IMR-90 (cell line): ENCODE measurements at regions not wholly inside any gene's neighbourhood (a gene's known extent, or its start where the extent isn't known, plus 50 kb on each side); places are given as distances from the start of the nearest gene placed in this dataset.

Experiments
- ATAC-seq: fragments of 200-7000 bp; cut with Tn5 transposase; 2 replicates; pipeline ENCODE4 v1.9.1; 2020; ENCODE audit warnings: low read depth, mild to moderate bottlenecking, moderate library complexity
- BruUV-seq: library from RNA; stranded (reverse); fragments of 400-500 nt; replicated peaks from 2 replicates; lab custom pipeline; 2021; lab: Mats Ljungman, UMichigan
- CTCF ChIA-PET: fragments of 300-600 bp; formaldehyde crosslinking; extraction: SDS; loops from one replicate; lab custom pipeline; 2021; ENCODE audit warnings: antibody characterized with exemption; lab: Yijun Ruan, JAX
- POLR2A ChIA-PET: fragments of 300-600 bp; sonication (Branson Sonifier 250); formaldehyde crosslinking; loops from one replicate; lab custom pipeline; 2022; ENCODE audit warnings: antibody characterized with exemption; ENCODE audit not compliant: unreplicated experiment; lab: Charles Lee
- DNase-seq: peaks from one replicate; pipeline ENCODE4 v3.0.0; 2013
- H2AFZ ChIP-seq: replicated peaks from 2 replicates; pipeline ENCODE3; 2013; ENCODE audit warnings: low read length, mild to moderate bottlenecking; ENCODE audit not compliant: poor library complexity
- H2AK5ac ChIP-seq: 2 replicates; pipeline ENCODE4 v1.6.1; 2013; ENCODE audit warnings: low read depth, low read length, inconsistent platforms
- H2AK9ac ChIP-seq: replicated peaks from 2 replicates; pipeline ENCODE3; 2013; ENCODE audit warnings: mild to moderate bottlenecking, low read depth, low read length, moderate library complexity; ENCODE audit not compliant: poor library complexity
- H2BK120ac ChIP-seq: 2 replicates; pipeline ENCODE4 v1.6.1; 2013; ENCODE audit warnings: low read depth, low read length, inconsistent platforms
- H2BK15ac ChIP-seq: 3 replicates; pipeline ENCODE4 v1.6.1; 2013; ENCODE audit warnings: low read depth, low read length, inconsistent platforms
- H2BK20ac ChIP-seq: 2 replicates; pipeline ENCODE4 v1.6.1; 2013; ENCODE audit warnings: low read depth, mild to moderate bottlenecking, inconsistent platforms, low read length, moderate library complexity
- H2BK5ac ChIP-seq: 2 replicates; pipeline ENCODE4 v1.6.1; 2013; ENCODE audit warnings: mild to moderate bottlenecking, low read depth, low read length, inconsistent platforms; ENCODE audit not compliant: poor library complexity, severe bottlenecking
- H3K14ac ChIP-seq: replicated peaks from 2 replicates; pipeline ENCODE4 v1.6.1; 2013; ENCODE audit warnings: low read depth, low read length, inconsistent platforms
- H3K18ac ChIP-seq: 2 replicates; pipeline ENCODE4 v1.6.1; 2013; ENCODE audit warnings: low read depth, low read length, control low read depth
- H3K23ac ChIP-seq: 2 replicates; pipeline ENCODE4 v1.6.1; 2013; ENCODE audit warnings: low read depth, low read length, inconsistent platforms
- H3K27ac ChIP-seq: 2 replicates; pipeline ENCODE4 v1.5.1; 2013; ENCODE audit warnings: mild to moderate bottlenecking, control low read depth, low read length; ENCODE audit not compliant: insufficient read depth
- H3K27me3 ChIP-seq: 2 replicates; pipeline ENCODE4 v1.6.1; 2013; ENCODE audit warnings: low read length; ENCODE audit not compliant: control insufficient read depth, insufficient read depth
- H3K36me3 ChIP-seq: 2 replicates; pipeline ENCODE4 v1.6.1; 2013; ENCODE audit warnings: low read length, mixed read lengths; ENCODE audit not compliant: control insufficient read depth, insufficient read depth
- H3K4ac ChIP-seq: 2 replicates; pipeline ENCODE4 v1.6.1; 2013; ENCODE audit warnings: low read depth, low read length, inconsistent platforms
- H3K4me1 ChIP-seq: 2 replicates; pipeline ENCODE4 v1.6.1; 2013; ENCODE audit warnings: low read length, mixed read lengths; ENCODE audit not compliant: control insufficient read depth, insufficient read depth
- H3K4me2 ChIP-seq: 2 replicates; pipeline ENCODE4 v1.6.1; 2013; ENCODE audit warnings: low read depth, mild to moderate bottlenecking, control low read depth, low read length, moderate library complexity
- H3K4me3 ChIP-seq: 2 replicates; pipeline ENCODE4 v1.5.1; 2013; ENCODE audit warnings: low read depth, mild to moderate bottlenecking, control low read depth, low read length, moderate library complexity; ENCODE audit not compliant: insufficient read depth
- H3K56ac ChIP-seq: 2 replicates; pipeline ENCODE4 v1.6.1; 2013; ENCODE audit warnings: low read length, inconsistent platforms; ENCODE audit not compliant: insufficient read depth; ENCODE audit errors: extremely low read depth
- H3K79me1 ChIP-seq, 2 experiments: 2 replicates each; pipeline ENCODE4 v1.6.1; 2013; ENCODE audit warnings: low read length in 2 of 2, inconsistent platforms in 1 of 2, low read depth in 1 of 2
- H3K9ac ChIP-seq: 2 replicates; pipeline ENCODE4 v1.6.1; 2013; ENCODE audit warnings: low read depth, low read length, control low read depth
- H3K9me1 ChIP-seq: 2 replicates; pipeline ENCODE4 v1.6.1; 2013; ENCODE audit warnings: low read length, inconsistent platforms; ENCODE audit not compliant: insufficient read depth
- H3K9me3 ChIP-seq: 2 replicates; pipeline ENCODE4 v1.6.1; 2013; ENCODE audit warnings: low read length; ENCODE audit not compliant: control insufficient read depth, insufficient read depth
- H4K20me1 ChIP-seq: 2 replicates; pipeline ENCODE4 v1.6.1; 2013; ENCODE audit warnings: low read length, inconsistent platforms; ENCODE audit not compliant: insufficient read depth
- H4K5ac ChIP-seq: 2 replicates; pipeline ENCODE4 v1.6.1; 2013; ENCODE audit warnings: mild to moderate bottlenecking, low read depth, low read length, control low read depth
- H4K8ac ChIP-seq, 2 experiments: 2 replicates each; pipeline ENCODE4 v1.6.1; 2013; ENCODE audit warnings: low read depth in 2 of 2, low read length in 2 of 2, control low read depth in 1 of 2, inconsistent platforms in 1 of 2
- H4K91ac ChIP-seq: 2 replicates; pipeline ENCODE4 v1.6.1; 2013; ENCODE audit warnings: low read depth, low read length, inconsistent platforms; ENCODE audit not compliant: insufficient read depth
- BHLHE40 ChIP-seq: fragments of 150-350 bp; IDR thresholded peaks from 2 replicates; pipeline ENCODE4 v1.6.1; 2016; ENCODE audit warnings: mild to moderate bottlenecking, low read depth, low read length
- CEBPB ChIP-seq: IDR thresholded peaks from 2 replicates; pipeline ENCODE4 v1.6.1; 2012; ENCODE audit warnings: low read depth, low read length, improper control_type of control experiment
- CHD1 ChIP-seq: IDR thresholded peaks from 2 replicates; pipeline ENCODE4 v1.6.1; 2012; ENCODE audit warnings: low read depth, low read length, improper control_type of control experiment
- CTCF ChIP-seq: conservative IDR thresholded peaks from 2 replicates; pipeline ENCODE4 v1.5.1; 2012; ENCODE audit warnings: mild to moderate bottlenecking, low read depth, low read length, improper control_type of control experiment
- ELK1 ChIP-seq: fragments of 150-350 bp; IDR thresholded peaks from 2 replicates; pipeline ENCODE4 v1.6.1; 2016; ENCODE audit warnings: low read depth, mild to moderate bottlenecking, low read length, moderate library complexity, borderline replicate concordance
- FOS ChIP-seq: fragments of 150-350 bp; IDR thresholded peaks from 2 replicates; pipeline ENCODE4 v1.6.1; 2016; ENCODE audit warnings: low read depth, low read length
- MAFK ChIP-seq: IDR thresholded peaks from 2 replicates; pipeline ENCODE4 v1.6.1; 2012; ENCODE audit warnings: low read depth, low read length, improper control_type of control experiment
- MAZ ChIP-seq: IDR thresholded peaks from 2 replicates; pipeline ENCODE4 v1.6.1; 2012; ENCODE audit warnings: low read depth, mild to moderate bottlenecking, low read length, improper control_type of control experiment, moderate library complexity, borderline replicate concordance
- MXI1 ChIP-seq: IDR thresholded peaks from 2 replicates; pipeline ENCODE4 v1.6.1; 2012; ENCODE audit warnings: low read depth, mild to moderate bottlenecking, low read length, moderate library complexity, borderline replicate concordance
- NFE2L2 ChIP-seq: fragments of 150-350 bp; IDR thresholded peaks from 2 replicates; pipeline ENCODE4 v1.6.1; 2016; ENCODE audit warnings: low read depth, mild to moderate bottlenecking, low read length
- POLR2A ChIP-seq: IDR thresholded peaks from 2 replicates; pipeline ENCODE4 v1.6.1; 2012; ENCODE audit warnings: mild to moderate bottlenecking, low read depth, low read length
- RAD21 ChIP-seq: IDR thresholded peaks from 2 replicates; pipeline ENCODE4 v1.6.1; 2012; ENCODE audit warnings: low read length, improper control_type of control experiment
- RCOR1 ChIP-seq: IDR thresholded peaks from 2 replicates; pipeline ENCODE4 v1.6.1; 2012; ENCODE audit warnings: mild to moderate bottlenecking, low read length, improper control_type of control experiment; ENCODE audit not compliant: insufficient replicate concordance
- RFX5 ChIP-seq: IDR thresholded peaks from 2 replicates; pipeline ENCODE4 v1.8.0; 2012; ENCODE audit warnings: low read depth, mild to moderate bottlenecking, low read length, moderate library complexity
- SMC3 ChIP-seq: fragments of 150-350 bp; IDR thresholded peaks from 2 replicates; pipeline ENCODE4 v1.6.1; 2016; ENCODE audit warnings: low read depth, mild to moderate bottlenecking, antibody characterized with exemption, low read length, moderate library complexity
- USF2 ChIP-seq: fragments of 150-350 bp; IDR thresholded peaks from 2 replicates; pipeline ENCODE4 v1.6.1; 2017; ENCODE audit warnings: mild to moderate bottlenecking, antibody characterized with exemption, low read length, low read depth
- WGBS, 2 experiments: methylation state at CpG; one replicate each; pipeline versions ENCODE4 v1.1.5 to v1.1.7; 2013; ENCODE audit warnings: missing lambda C conversion rate in 2 of 2; ENCODE audit not compliant: insufficient read length in 1 of 2; ENCODE audit errors: extremely low coverage in 2 of 2; 5-methylcytosine and 5-hydroxymethylcytosine counted together
- dilution Hi-C: fragments of 300-500 bp; cut with HindIII; formaldehyde crosslinking; loops from one replicate; pipeline ENCODE4 v1.14.3; 2018; ENCODE audit warnings: low sequenced_read_pairs; ENCODE audit not compliant: unreplicated experiment
- in situ Hi-C: fragments of 300-500 bp; cut with MboI; formaldehyde crosslinking; loops from 3 replicates; pipeline ENCODE4 v1.14.3; 2019; ENCODE audit warnings: low sequenced_read_pairs, inconsistent platforms, mixed read lengths
- intact Hi-C: fragments of 100-400 bp; cut with micrococcal nuclease; formaldehyde crosslinking; loops from 2 replicates; pipeline ENCODE4 v1.10.0; 2022

GRCh38 chr3:487614-488013 lies 291.1 kb downstream of the CHL1 start:
- POLR2A ChIA-PET, result no interaction called here
- Histone ChIP-seq H4K91ac (no peak overlapping the region), H2BK5ac (no peak overlapping the region), H2AK5ac (no peak overlapping the region), H3K4me3 (no peak overlapping the region), H3K4me2 (no peak overlapping the region), H3K9ac (no peak overlapping the region), H2AK9ac (no peak overlapping the region), H2BK120ac (no peak overlapping the region), H3K18ac (no peak overlapping the region), H4K5ac (no peak overlapping the region), H2BK20ac (no peak overlapping the region), H3K9me3 (peaks cover 2% of the 10 kb centered on the region; the same call in 1 of the 2 replicates), H3K4me1 (no peaks in the 10 kb centered on the region), H3K14ac (no peak overlapping the region), H4K8ac (no peak overlapping the region), H3K9me1 (no peaks in the 10 kb centered on the region), H3K27ac (no peak overlapping the region), H2AFZ (no peak overlapping the region), H3K23ac (no peak overlapping the region), H3K56ac (no peak overlapping the region), H3K79me1 (no peaks in the 10 kb centered on the region), H3K4ac (no peak overlapping the region), H3K27me3 (no peaks in the 10 kb centered on the region), H3K36me3 (no peaks in the 10 kb centered on the region), H4K20me1 (no peaks in the 10 kb centered on the region), H2BK15ac (no peak overlapping the region)
- no CpG with 5 or more reads among the region's 2 CpGs for WGBS, 2 experiments
- no peak for ATAC-seq
- in situ Hi-C loops (no loop called here), intact Hi-C loops (no loop called here), dilution Hi-C loops (no loop called here)
- TF ChIP-seq CEBPB (no peak), RFX5 (no peak), ELK1 (no peak), POLR2A (no peak), MXI1 (no peak), CHD1 (no peak), BHLHE40 (no peak), RCOR1 (no peak), USF2 (no peak), SMC3 (no peak), MAFK (no peak), NFE2L2 (no peak), CTCF (no peak), FOS (no peak), MAZ (no peak), RAD21 (no peak)
- no TSS peak for BruUV-seq
- CTCF ChIA-PET, result no interaction called here
- DNase-seq, result no peak
